Chondrocyte (in vitro differentiated cells): ENCODE measurements at regions not wholly inside any gene's neighbourhood (a gene's known extent, or its start where the extent isn't known, plus 50 kb on each side); places are given as distances from the start of the nearest gene placed in this dataset.

Source experiments
- DNase-seq: peaks from one replicate; pipeline ENCODE4 v3.0.0; 2021; ENCODE audit warnings: mixed read lengths, low spot score
- H3K27ac Mint-ChIP-seq: one replicate; pipeline ENCODE4 v1.8.0; 2021; ENCODE audit warnings: mild to moderate bottlenecking, moderate library complexity, mixed read lengths; ENCODE audit not compliant: unreplicated experiment
- H3K27me3 Mint-ChIP-seq: 2 replicates; pipeline ENCODE4 v1.8.0; 2021; ENCODE audit warnings: low read depth, mixed read lengths
- H3K36me3 Mint-ChIP-seq: 2 replicates; pipeline ENCODE4 v1.8.0; 2021; ENCODE audit warnings: low read depth, mixed read lengths
- H3K4me1 Mint-ChIP-seq: 2 replicates; pipeline ENCODE4 v1.8.0; 2021; ENCODE audit warnings: low read depth, mild to moderate bottlenecking, mixed read lengths
- H3K4me3 Mint-ChIP-seq: one replicate; pipeline ENCODE4 v1.8.0; 2021; ENCODE audit warnings: mild to moderate bottlenecking, moderate library complexity, mixed read lengths; ENCODE audit not compliant: unreplicated experiment
- H3K9me3 Mint-ChIP-seq: 2 replicates; pipeline ENCODE4 v1.8.0; 2021; ENCODE audit warnings: low read depth, mixed read lengths
- TF ChIP-seq, protein P1 (sequence below): fragments of 200-600 bp; sonication (generic); IDR thresholded peaks from 2 replicates; pipeline ENCODE4 v1.5.0; 2021; ENCODE audit warnings: antibody characterized with exemption, mild to moderate bottlenecking, moderate library complexity

GRCh38 chr11:15370495-15371147, 255.9 kb downstream of the INSC start:
- Mint-ChIP-seq H3K27ac (no peak overlapping the region), H3K9me3 (no peaks in the 10 kb centered on the region), H3K4me3 (no peak overlapping the region), H3K27me3 (peaks cover 15% of the 10 kb centered on the region), H3K36me3 (no peaks in the 10 kb centered on the region), H3K4me1 (no peaks in the 10 kb centered on the region)
- TF ChIP-seq, protein P1, sequence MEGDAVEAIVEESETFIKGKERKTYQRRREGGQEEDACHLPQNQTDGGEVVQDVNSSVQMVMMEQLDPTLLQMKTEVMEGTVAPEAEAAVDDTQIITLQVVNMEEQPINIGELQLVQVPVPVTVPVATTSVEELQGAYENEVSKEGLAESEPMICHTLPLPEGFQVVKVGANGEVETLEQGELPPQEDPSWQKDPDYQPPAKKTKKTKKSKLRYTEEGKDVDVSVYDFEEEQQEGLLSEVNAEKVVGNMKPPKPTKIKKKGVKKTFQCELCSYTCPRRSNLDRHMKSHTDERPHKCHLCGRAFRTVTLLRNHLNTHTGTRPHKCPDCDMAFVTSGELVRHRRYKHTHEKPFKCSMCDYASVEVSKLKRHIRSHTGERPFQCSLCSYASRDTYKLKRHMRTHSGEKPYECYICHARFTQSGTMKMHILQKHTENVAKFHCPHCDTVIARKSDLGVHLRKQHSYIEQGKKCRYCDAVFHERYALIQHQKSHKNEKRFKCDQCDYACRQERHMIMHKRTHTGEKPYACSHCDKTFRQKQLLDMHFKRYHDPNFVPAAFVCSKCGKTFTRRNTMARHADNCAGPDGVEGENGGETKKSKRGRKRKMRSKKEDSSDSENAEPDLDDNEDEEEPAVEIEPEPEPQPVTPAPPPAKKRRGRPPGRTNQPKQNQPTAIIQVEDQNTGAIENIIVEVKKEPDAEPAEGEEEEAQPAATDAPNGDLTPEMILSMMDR = no peak
- DNase-seq = no peak

DNA sequence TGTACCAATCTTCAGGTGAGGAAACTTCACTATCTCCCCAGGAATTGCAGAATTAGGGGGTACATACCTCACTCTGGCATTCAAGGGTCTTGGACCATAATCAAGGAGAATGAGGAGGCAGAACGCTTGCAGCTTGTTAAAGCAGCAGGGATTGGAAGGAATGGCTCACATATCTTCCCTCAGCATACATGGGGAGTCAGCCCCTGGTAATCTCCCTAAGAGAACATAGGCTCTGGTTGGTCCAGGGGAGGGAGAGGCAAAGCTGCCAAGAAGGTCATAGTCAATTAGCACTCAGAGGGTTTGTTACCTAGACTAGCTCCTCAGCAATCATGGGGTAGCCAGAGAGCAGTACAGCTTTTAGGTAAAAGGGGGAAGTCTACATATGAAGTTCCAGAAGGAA, 256.8 kb downstream of the INSC start:
- Mint-ChIP-seq H3K4me3 (no peak overlapping the region), H3K4me1 (no peaks in the 10 kb centered on the region), H3K9me3 (no peaks in the 10 kb centered on the region), H3K36me3 (no peaks in the 10 kb centered on the region), H3K27me3 (peaks cover 15% of the 10 kb centered on the region), H3K27ac (no peak overlapping the region)
- TF ChIP-seq, protein P1 = no peak
- DNase-seq = no peak

DNA sequence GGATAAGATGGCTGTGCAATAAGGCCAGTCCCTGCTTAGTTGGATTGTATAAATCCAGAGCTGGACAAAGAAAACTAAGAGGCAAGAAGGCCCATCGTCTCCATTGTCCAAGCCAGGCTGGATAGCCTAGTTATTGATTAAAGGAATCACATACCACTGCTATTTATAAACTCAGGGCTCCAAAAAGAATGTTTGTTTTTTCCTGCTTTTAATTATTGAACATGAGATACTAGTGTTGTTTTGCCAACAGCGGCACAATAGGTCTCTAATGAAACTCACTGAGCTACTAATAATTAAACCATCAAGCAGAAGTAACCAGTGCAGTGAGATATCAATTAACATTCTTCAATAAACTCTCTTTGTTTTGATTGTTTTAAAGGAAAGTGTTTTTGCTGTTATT, 259.7 kb downstream of the INSC start:
- H3K27me3 Mint-ChIP-seq = peaks cover 10% of the 10 kb centered on the region
- DNase-seq = no peak
- TF ChIP-seq, protein P1 = no peak
- no peaks in the 10 kb centered on the region for H3K36me3 Mint-ChIP-seq
- no peak overlapping the region for H3K27ac Mint-ChIP-seq
- no peaks in the 10 kb centered on the region for H3K9me3 Mint-ChIP-seq
- H3K4me1 Mint-ChIP-seq = no peaks in the 10 kb centered on the region
- H3K4me3 Mint-ChIP-seq = no peak overlapping the region

GRCh38 chr11:15378941-15379340, 264.2 kb downstream of the INSC start:
- H3K36me3 Mint-ChIP-seq = no peaks in the 10 kb centered on the region
- DNase-seq = no peak
- no peak overlapping the region for H3K27ac Mint-ChIP-seq
- no peaks in the 10 kb centered on the region for H3K27me3 Mint-ChIP-seq
- H3K4me3 Mint-ChIP-seq = no peak overlapping the region
- no peaks in the 10 kb centered on the region for H3K9me3 Mint-ChIP-seq
- no peaks in the 10 kb centered on the region for H3K4me1 Mint-ChIP-seq
- TF ChIP-seq, protein P1 = no peak

- Mint-ChIP-seq H3K9me3 (no peaks in the 10 kb centered on the region), H3K4me1 (no peaks in the 10 kb centered on the region), H3K4me3 (no peak overlapping the region)
These were observed 264.8 kb downstream of the INSC start for GRCh38 chr11:15379483-15379882.

More at GRCh38 chr11:15379483-15379882, 264.8 kb downstream of the INSC start:
- TF ChIP-seq, protein P1 = no peak
- DNase-seq = no peak
- no peaks in the 10 kb centered on the region for H3K27me3 Mint-ChIP-seq
- no peaks in the 10 kb centered on the region for H3K36me3 Mint-ChIP-seq
- no peak overlapping the region for H3K27ac Mint-ChIP-seq
